ENCODE measurements at regions not wholly inside any gene's neighbourhood (a gene's known extent, or its start where the extent isn't known, plus 50 kb on each side); places are given as distances from the start of the nearest gene placed in this dataset.

DNA sequence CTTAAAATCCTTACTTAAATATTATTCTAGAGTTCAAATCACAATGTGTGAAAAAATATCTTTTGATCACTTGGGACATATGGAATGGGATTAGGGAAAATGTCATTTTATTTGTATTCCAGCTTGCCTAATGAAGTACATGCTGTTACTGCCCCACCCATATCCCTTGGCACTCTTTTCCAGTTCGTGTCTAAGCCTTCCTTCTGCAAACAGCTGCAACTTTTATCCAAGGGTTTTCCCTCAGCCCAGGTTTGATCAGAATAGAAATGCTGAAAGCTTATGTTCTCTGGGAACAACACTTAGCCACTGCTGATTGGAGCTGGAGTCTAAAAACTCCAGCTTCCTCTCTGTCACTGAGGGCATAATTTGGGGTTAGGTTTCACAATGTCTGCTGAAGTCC, 214.1 kb upstream of the FAM3C start:
- H3K36me3 ChIP-seq (ENCODE audit: control insufficient read depth, insufficient read depth, low read length) = no peaks in the 10 kb centered on the region
- no peak overlapping the region for H3K4me3 ChIP-seq (ENCODE audit: insufficient read depth, low read depth, low read length)
- H3K27ac ChIP-seq (ENCODE audit: insufficient read depth, low read length) = no peak overlapping the region
- no peak overlapping the region for H3K4me2 ChIP-seq (ENCODE audit: low read depth, low read length)
- no peak overlapping the region for H3K9ac ChIP-seq (ENCODE audit: low read depth, low read length)
- ChIA-PET CTCF (no interaction called here), POLR2A (ENCODE audit: unreplicated experiment) (no interaction called here)
- TF ChIP-seq POLR2A (IDR thresholded peaks at IDR 0.05; ENCODE audit: low read depth, low read length) (no peak), MAFK (IDR thresholded peaks at IDR 0.05; ENCODE audit: low read depth, low read length) (no peak), MAZ (IDR thresholded peaks at IDR 0.05; ENCODE audit: borderline replicate concordance, low read depth, low read length) (no peak), CEBPB (IDR thresholded peaks at IDR 0.05; ENCODE audit: low read depth, low read length) (no peak), MXI1 (IDR thresholded peaks at IDR 0.05; ENCODE audit: borderline replicate concordance, low read depth, low read length) (no peak), FOS (IDR thresholded peaks at IDR 0.05; ENCODE audit: low read depth, low read length) (no peak), RCOR1 (IDR thresholded peaks at IDR 0.05; ENCODE audit: insufficient replicate concordance, low read length) (no peak), CHD1 (IDR thresholded peaks at IDR 0.05; ENCODE audit: low read depth, low read length) (no peak), SMC3 (IDR thresholded peaks at IDR 0.05; ENCODE audit: low read depth, low read length) (no peak)
- H3K18ac ChIP-seq (ENCODE audit: low read depth, low read length) = no peak overlapping the region
- H4K8ac ChIP-seq (ENCODE audit: low read depth in 2 of 2, low read length in 2 of 2) = no peak overlapping the region
- no peak overlapping the region for H3K56ac ChIP-seq (ENCODE audit: extremely low read depth, insufficient read depth, low read length)
- no peaks in the 10 kb centered on the region; the same call in 1 of the 2 replicates for H3K9me1 ChIP-seq (ENCODE audit: insufficient read depth, low read length)
- H4K20me1 ChIP-seq (ENCODE audit: insufficient read depth, low read length) = no peaks in the 10 kb centered on the region
- BruUV-seq (replicated peaks) = no TSS peak
- in situ Hi-C loops (cut with MboI; ENCODE audit: low sequenced_read_pairs) = no loop called here
- no peak overlapping the region for H3K14ac ChIP-seq (replicated peaks; ENCODE audit: low read depth, low read length)
- H3K79me1 ChIP-seq (ENCODE audit: low read depth in 1 of 2, low read length in 2 of 2) = no peaks in the 10 kb centered on the region
- no peak overlapping the region for H2BK120ac ChIP-seq (ENCODE audit: low read depth, low read length)
- no peak overlapping the region for H4K5ac ChIP-seq (ENCODE audit: low read depth, low read length)
- no peak overlapping the region for H2BK20ac ChIP-seq (ENCODE audit: low read depth, low read length)
- WGBS, 2 experiments (ENCODE audit: extremely low coverage in 2 of 2, insufficient read length in 1 of 2) = no CpG with 5 or more reads among the region's 1 CpG
- peak overlapping the region; percentile 19 for H2AK9ac ChIP-seq (replicated peaks; ENCODE audit: low read depth, low read length, poor library complexity)
- H3K23ac ChIP-seq (ENCODE audit: low read depth, low read length) = no peak overlapping the region
- no peak overlapping the region for H2AK5ac ChIP-seq (ENCODE audit: low read depth, low read length)
- dilution Hi-C loops (cut with HindIII; ENCODE audit: low sequenced_read_pairs, unreplicated experiment) = no loop called here
- H3K27me3 ChIP-seq (ENCODE audit: control insufficient read depth, insufficient read depth, low read length) = peaks cover 2% of the 10 kb centered on the region
- no peak for DNase-seq
- H2BK5ac ChIP-seq (ENCODE audit: low read depth, low read length, poor library complexity, severe bottlenecking) = no peak overlapping the region
- H3K9me3 ChIP-seq (ENCODE audit: control insufficient read depth, insufficient read depth, low read length) = no peaks in the 10 kb centered on the region
- no peak overlapping the region for H2BK15ac ChIP-seq (ENCODE audit: low read depth, low read length)
- no peak overlapping the region for H3K4ac ChIP-seq (ENCODE audit: low read depth, low read length)
- ATAC-seq (ENCODE audit: low read depth) = no peak
- no peak overlapping the region for H4K91ac ChIP-seq (ENCODE audit: insufficient read depth, low read depth, low read length)
- intact Hi-C loops (cut with micrococcal nuclease) = no loop called here
- H3K4me1 ChIP-seq (ENCODE audit: control insufficient read depth, insufficient read depth, low read length) = no peaks in the 10 kb centered on the region
- H2AFZ ChIP-seq (replicated peaks; ENCODE audit: low read length, poor library complexity) = no peak overlapping the region

Data from IMR-90 (cell line).